HepG2 (cell line): ENCODE measurements at regions not wholly inside any gene's neighbourhood (a gene's known extent, or its start where the extent isn't known, plus 50 kb on each side); places are given as distances from the start of the nearest gene placed in this dataset.

ENCODE experiments used
- ATAC-seq: fragments of 200-7000 bp; cut with Tn5 transposase; 3 replicates; pipeline ENCODE4 v1.9.1; 2020; ENCODE audit warnings: mild to moderate bottlenecking, moderate library complexity
- BruUV-seq: library from RNA; stranded (reverse); fragments of 400-500 nt; replicated peaks from 2 replicates; lab custom pipeline; 2021; lab: Mats Ljungman, UMichigan
- CTCF ChIA-PET: fragments of 300-600 bp; formaldehyde crosslinking; extraction: SDS; loops from one replicate; lab custom pipeline; 2021; ENCODE audit warnings: low total read pairs, inconsistent platforms, low intra/inter-chr PET ratio; lab: Yijun Ruan, JAX
- POLR2A ChIA-PET: fragments of 350-600 bp; sonication (Branson Sonifier 250); formaldehyde crosslinking; loops from one replicate; lab custom pipeline; 2020; ENCODE audit warnings: antibody characterized with exemption, inconsistent platforms; lab: Yijun Ruan, JAX
- DNase-seq: peaks from one replicate; pipeline ENCODE4 v3.0.0-alpha.2; 2015; ENCODE audit warnings: low spot score
- FAIRE-seq: peaks from 3 replicates; lab custom pipeline; 2011; peaks lifted over from hg19 to GRCh38; lab: Jason Lieb, UNC
- H2AFZ ChIP-seq: one replicate; pipeline ENCODE4 v1.6.1; 2011; ENCODE audit warnings: low read length, inconsistent platforms
- H3K27ac ChIP-seq: fragments of 300-600 bp; 3 replicates; pipeline ENCODE4 v1.8.0; 2011; ENCODE audit warnings: mixed run types, mild to moderate bottlenecking, mixed read lengths, low read length, inconsistent platforms; ENCODE audit not compliant: insufficient read depth; ENCODE audit errors: extremely low read length
- H3K27me3 ChIP-seq, 2 experiments: fragments of 200-600 bp in 1 of 2; 2 replicates in 1 of 2; 3 replicates in 1 of 2; pipeline versions ENCODE4 v1.6.0 to v1.8.0; 2011; ENCODE audit warnings: low read length in 2 of 2, mild to moderate bottlenecking in 2 of 2, moderate library complexity in 2 of 2, inconsistent platforms in 1 of 2; ENCODE audit not compliant: insufficient read depth in 2 of 2, control insufficient read depth in 1 of 2
- H3K36me3 ChIP-seq, 2 experiments: fragments of 200-600 bp in 1 of 2; replicated peaks in 1 of 2; 2 replicates in 1 of 2; 3 replicates in 1 of 2; pipeline versions ENCODE4 v1.5.1 to v1.8.0; 2011; ENCODE audit warnings: low read length in 2 of 2, inconsistent platforms in 1 of 2; ENCODE audit not compliant: insufficient read depth in 2 of 2, control insufficient read depth in 1 of 2
- H3K4me1 ChIP-seq: 2 replicates; pipeline ENCODE4 v1.5.1; 2012; ENCODE audit warnings: low read length, inconsistent platforms; ENCODE audit not compliant: insufficient read depth
- H3K4me2 ChIP-seq: 2 replicates; pipeline ENCODE4 v1.6.0; 2011; ENCODE audit warnings: low read depth, low read length, inconsistent platforms
- H3K4me3 ChIP-seq, 3 experiments: fragments of 200-600 bp in 1 of 3; sonication (generic), shearing (Covaris generic) in 1 of 3; replicated peaks in 1 of 3; 2 replicates each; pipeline ENCODE4 v1.5.1; 2011 to 2016; ENCODE audit warnings: low read length in 3 of 3, inconsistent platforms in 2 of 3, low read depth in 2 of 3, mild to moderate bottlenecking in 2 of 3, control low read depth in 1 of 3, mixed read lengths in 1 of 3; ENCODE audit not compliant: insufficient read depth in 1 of 3
- H3K79me2 ChIP-seq: one replicate; pipeline ENCODE4 v1.6.1; 2011; ENCODE audit warnings: low read length, inconsistent platforms; ENCODE audit not compliant: insufficient read depth
- H3K9ac ChIP-seq: 2 replicates; pipeline ENCODE4 v1.6.0; 2011; ENCODE audit warnings: mild to moderate bottlenecking, low read depth, low read length, inconsistent platforms; ENCODE audit not compliant: insufficient read depth
- H3K9me3 ChIP-seq: 2 replicates; pipeline ENCODE4 v1.5.1; 2012; ENCODE audit warnings: mild to moderate bottlenecking, low read length
- H4K20me1 ChIP-seq: 2 replicates; pipeline ENCODE4 v1.6.0; 2011; ENCODE audit warnings: inconsistent platforms, mild to moderate bottlenecking, low read length, moderate library complexity; ENCODE audit not compliant: insufficient read depth
- MAFF ChIP-seq: IDR thresholded peaks from 2 replicates; pipeline ENCODE4 v1.6.1; 2011; ENCODE audit warnings: low read depth, low read length, improper control_type of control experiment
- MAFK ChIP-seq, 2 experiments: IDR thresholded peaks in 1 of 2; conservative IDR thresholded peaks in 1 of 2; 2 replicates each; pipeline ENCODE4 v1.6.1; 2011; ENCODE audit warnings: improper control_type of control experiment in 2 of 2, low read length in 2 of 2
- MZF1 ChIP-seq: sonication (generic); formaldehyde crosslinking; IDR thresholded peaks from 2 replicates; pipeline ENCODE4 v1.8.1; 2023; ENCODE audit warnings: mild to moderate bottlenecking, missing genetic modification reagents, borderline replicate concordance
- POLR2AphosphoS2 ChIP-seq: IDR thresholded peaks from 2 replicates; pipeline ENCODE4 v1.6.1; 2011; ENCODE audit warnings: low read depth, low read length, improper control_type of control experiment
- ZNF414 ChIP-seq: sonication (generic); formaldehyde crosslinking; IDR thresholded peaks from 2 replicates; pipeline ENCODE4 v1.5.0; 2020; ENCODE audit warnings: missing genetic modification reagents
- WGBS: methylation state at CpG from one replicate; pipeline ENCODE4 v1.1.6; 2017; ENCODE audit warnings: low lambda C conversion rate; 5-methylcytosine and 5-hydroxymethylcytosine counted together
- in situ Hi-C: cut with HindIII; loops from 2 replicates; pipeline ENCODE4 v1.10.0; 2017; ENCODE audit warnings: low pct_unique_long_range_greater_than_20kb; ENCODE audit not compliant: extremely low pct_ligation_motif_present
- intact Hi-C: fragments of 100-400 bp; cut with micrococcal nuclease; formaldehyde crosslinking; loops from one replicate; pipeline ENCODE4 v1.10.0; 2022; ENCODE audit not compliant: unreplicated experiment

- Histone ChIP-seq H3K9me3 (no peaks in the 10 kb centered on the region), H3K4me3 (no peak overlapping the region), H3K4me1 (no peaks in the 10 kb centered on the region), H2AFZ (no peak overlapping the region), H3K27ac (no peak overlapping the region), H3K36me3 (no peaks in the 10 kb centered on the region), H3K9ac (no peak overlapping the region), H3K27me3 (no peaks in the 10 kb centered on the region), H4K20me1 (no peaks in the 10 kb centered on the region), H3K79me2 (no peaks in the 10 kb centered on the region), H3K4me2 (no peak overlapping the region)
- 34% methylated on average over 4 of the region's 4 CpGs for WGBS
- no peak for DNase-seq
- TF ChIP-seq MZF1 (no peak), MAFF (peak; percentile 67; the same call in 1 of the 2 replicates), ZNF414 (CRISPR knock-in tag) (no peak), MAFK (conservative IDR thresholded peaks at IDR 0.05 in 1 of 2, IDR thresholded peaks at IDR 0.05 in 1 of 2; ENCODE audit: low read length in 2 of 2) (peak; percentile 75 to 78)
- ATAC-seq, result no peak
- BruUV-seq, result no TSS peak
- ChIA-PET POLR2A (no interaction called here), CTCF (no interaction called here)
- in situ Hi-C loops (no loop called here), intact Hi-C loops (no loop called here)
- no peak for FAIRE-seq
Measured at GRCh38 chr3:15929944-15930571, 132.3 kb upstream of the ANKRD28 start.

- no peak overlapping the region for H3K4me3 ChIP-seq
- no peak overlapping the region for H2AFZ ChIP-seq
- no peak overlapping the region for H3K27ac ChIP-seq
- no peaks in the 10 kb centered on the region for H3K4me1 ChIP-seq
- no peaks in the 10 kb centered on the region for H3K79me2 ChIP-seq
- no peaks in the 10 kb centered on the region for H3K9me3 ChIP-seq
- ChIA-PET POLR2A (no interaction called here), CTCF (no interaction called here)
- BruUV-seq, result no TSS peak
- no peak overlapping the region for H3K4me2 ChIP-seq
- TF ChIP-seq MAFK (conservative IDR thresholded peaks at IDR 0.05 in 1 of 2, IDR thresholded peaks at IDR 0.05 in 1 of 2; ENCODE audit: low read length in 2 of 2), result peak; percentile 9 to 22; a peak in 1 of 4 replicates
- no peak for TF ChIP-seq POLR2AphosphoS2
- DNase-seq (no peak), FAIRE-seq (no peak), ATAC-seq (no peak)
- H4K20me1 ChIP-seq, result no peaks in the 10 kb centered on the region
- H3K9ac ChIP-seq, result no peak overlapping the region
- H3K27me3 ChIP-seq, result no peaks in the 10 kb centered on the region
- WGBS, result 12% methylated on average over 7 of the region's 7 CpGs
- intact Hi-C loops, result no loop called here
- in situ Hi-C loops, result no loop called here
- H3K36me3 ChIP-seq, result no peaks in the 10 kb centered on the region
Measured at GRCh38 chr3:15932348-15933300, 134.8 kb upstream of the ANKRD28 start.
